Mucosa of rectum (tissue), 2 donors: ENCODE measurements at regions not wholly inside any gene's neighbourhood (a gene's known extent, or its start where the extent isn't known, plus 50 kb on each side); places are given as distances from the start of the nearest gene placed in this dataset.
"Not testable (repeated sequence)": the region's sequence is repeated elsewhere in the genome, so short reads cannot be mapped to it uniquely, and the experiment has no call there.

ENCODE experiments used
- H3K27ac ChIP-seq, 2 donors: one replicate each; pipeline ENCODE4 v1.7.0; 2013; ENCODE audit warnings: inconsistent platforms in 2 of 2, low read depth in 2 of 2, low read length in 2 of 2
- H3K27me3 ChIP-seq, 2 donors: one replicate each; pipeline ENCODE4 v1.7.0; 2013; ENCODE audit warnings: low read length in 2 of 2; ENCODE audit not compliant: control insufficient read depth in 2 of 2, insufficient read depth in 2 of 2
- H3K36me3 ChIP-seq, 2 donors: one replicate each; pipeline ENCODE4 v1.7.0; 2013; ENCODE audit warnings: low read length in 2 of 2; ENCODE audit not compliant: control insufficient read depth in 2 of 2, insufficient read depth in 2 of 2
- H3K4me1 ChIP-seq, 2 donors: one replicate each; pipeline ENCODE4 v1.7.0; 2013; ENCODE audit warnings: low read length in 2 of 2, mild to moderate bottlenecking in 1 of 2; ENCODE audit not compliant: control insufficient read depth in 2 of 2, insufficient read depth in 2 of 2
- H3K4me3 ChIP-seq, 2 donors: one replicate each; pipeline ENCODE4 v1.7.0; 2013; ENCODE audit warnings: low read length in 2 of 2
- H3K9ac ChIP-seq, 2 donors: one replicate each; pipeline ENCODE4 v1.7.0; 2013; ENCODE audit warnings: low read length in 2 of 2, low read depth in 1 of 2, mild to moderate bottlenecking in 1 of 2
- H3K9me3 ChIP-seq, 2 donors: one replicate each; pipeline ENCODE4 v1.7.0; 2013; ENCODE audit warnings: low read length in 2 of 2; ENCODE audit not compliant: control insufficient read depth in 2 of 2
- donor health status: healthy.
- donor health status: Normal muscosa, but diverticular disease.

DNA sequence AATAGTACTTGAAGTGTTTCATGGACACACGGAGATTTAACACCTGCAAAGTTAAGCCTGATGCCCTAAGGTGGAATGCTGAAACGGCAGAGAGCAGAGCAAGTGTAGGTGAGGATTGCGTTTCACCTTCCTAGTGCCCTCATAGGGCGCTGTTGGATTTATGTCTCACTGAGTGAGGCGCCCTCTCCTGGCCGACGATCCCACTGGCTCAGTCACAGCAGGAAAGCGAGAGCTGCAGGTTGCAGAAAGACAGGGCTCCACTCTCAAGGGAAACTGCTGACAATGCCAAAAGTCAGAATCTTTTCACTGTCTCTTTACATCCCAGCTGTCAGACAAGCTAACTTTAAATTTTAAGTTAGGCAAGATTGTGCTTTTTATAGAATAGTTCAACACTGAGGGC lies 127.6 kb downstream of the POTEC start:
- H3K9ac ChIP-seq, H3K36me3 ChIP-seq, H3K4me1 ChIP-seq, H3K9me3 ChIP-seq, H3K27ac ChIP-seq, H3K27me3 ChIP-seq: not testable (repeated sequence)
- peak overlapping the region in 1 of 2 donors; percentile 37 for H3K4me3 ChIP-seq

DNA sequence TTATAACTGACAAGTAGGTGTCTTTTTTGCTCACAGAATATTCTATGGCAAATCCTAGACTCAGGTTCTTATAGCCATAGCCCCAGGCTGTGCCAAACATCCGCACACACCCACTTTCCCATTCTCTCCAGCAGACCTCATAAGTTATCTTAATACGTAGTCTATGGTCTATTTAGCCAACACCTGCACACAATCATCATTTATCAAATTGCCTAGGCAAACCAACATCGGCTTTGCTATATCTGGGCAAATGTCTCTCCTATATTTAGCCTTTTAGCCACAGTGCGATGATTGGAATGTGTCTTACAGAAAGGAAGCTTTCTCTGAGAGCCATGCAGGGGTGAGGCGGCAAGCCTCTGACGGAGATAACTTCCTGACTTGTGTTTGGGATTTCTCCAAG lies 128.0 kb downstream of the POTEC start:
- H3K27me3 ChIP-seq, H3K4me1 ChIP-seq, H3K27ac ChIP-seq, H3K9ac ChIP-seq, H3K9me3 ChIP-seq, H3K36me3 ChIP-seq: not testable (repeated sequence)
- peak overlapping the region in 1 of 2 donors; percentile 37 for H3K4me3 ChIP-seq

DNA sequence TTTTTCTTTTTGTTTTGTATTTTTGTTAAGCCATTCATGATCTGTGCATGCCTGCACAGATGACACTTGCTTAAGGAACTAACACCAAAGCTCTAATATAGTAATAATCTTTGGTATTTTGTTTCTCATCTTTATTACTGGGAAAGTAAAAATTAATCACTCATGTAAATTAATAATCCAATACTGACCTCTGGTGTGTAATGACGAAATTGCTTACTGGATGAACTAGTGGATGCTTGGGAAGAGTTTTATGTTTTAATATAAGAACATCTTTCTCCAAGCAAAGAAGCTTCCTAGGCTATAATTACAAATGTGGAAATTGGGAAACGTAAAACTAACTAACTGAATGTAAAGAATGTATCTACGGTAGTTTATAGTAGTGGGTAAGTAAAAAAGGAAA lies 147.9 kb downstream of the POTEC start:
- not testable (repeated sequence) for H3K4me3 ChIP-seq, H3K27me3 ChIP-seq, H3K36me3 ChIP-seq, H3K4me1 ChIP-seq, H3K9me3 ChIP-seq, H3K27ac ChIP-seq, H3K9ac ChIP-seq

DNA sequence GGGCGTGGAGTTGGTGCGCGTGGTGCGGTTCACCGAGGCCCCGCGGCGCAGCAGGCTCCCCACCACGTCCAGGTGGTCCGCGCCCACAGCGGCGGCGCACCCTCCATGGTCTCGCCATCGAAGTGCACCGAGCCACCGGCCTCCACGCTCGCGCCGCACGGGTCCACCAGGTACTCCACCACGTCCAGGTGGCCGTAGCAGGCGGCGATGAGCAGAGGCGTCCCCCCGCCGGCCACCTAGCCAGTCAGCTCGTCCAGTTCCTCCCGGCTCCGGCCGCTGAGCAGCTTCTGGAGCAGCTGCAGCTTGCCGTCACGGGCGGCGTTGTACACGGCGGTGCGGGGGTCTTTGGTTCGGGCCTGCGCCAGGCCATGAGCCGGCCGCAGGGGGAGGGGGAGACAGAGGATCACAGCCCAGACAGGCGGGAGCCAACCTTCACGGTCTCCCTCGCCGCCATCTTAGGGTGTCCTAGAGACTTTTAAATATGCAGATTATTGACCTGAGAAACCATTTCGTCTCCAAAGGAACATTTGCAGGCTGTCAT lies 149.8 kb downstream of the POTEC start:
- H3K9me3 ChIP-seq, H3K9ac ChIP-seq, H3K27ac ChIP-seq, H3K27me3 ChIP-seq, H3K4me3 ChIP-seq, H3K4me1 ChIP-seq, H3K36me3 ChIP-seq: not testable (repeated sequence)

DNA sequence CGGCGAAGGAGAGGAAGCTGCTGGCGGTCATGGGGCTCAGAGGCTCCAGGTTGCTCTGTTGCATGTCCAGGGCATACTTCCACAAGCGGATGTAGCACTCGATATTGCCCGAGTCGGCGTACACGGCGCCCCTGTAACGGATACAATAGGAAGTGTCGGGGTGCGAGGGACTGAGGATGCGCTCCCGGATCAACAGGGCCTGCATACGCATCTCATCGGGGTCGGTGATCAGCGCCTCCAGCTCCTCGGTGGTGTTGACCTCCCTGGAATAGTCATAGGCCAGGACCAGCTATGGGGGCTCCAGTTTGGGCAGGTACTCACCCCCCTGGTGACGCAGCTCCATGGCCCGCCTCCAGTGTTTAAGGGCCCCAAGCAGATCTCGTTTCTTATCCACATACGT lies 150.8 kb downstream of the POTEC start:
- H3K9me3 ChIP-seq = not testable (repeated sequence)

DNA sequence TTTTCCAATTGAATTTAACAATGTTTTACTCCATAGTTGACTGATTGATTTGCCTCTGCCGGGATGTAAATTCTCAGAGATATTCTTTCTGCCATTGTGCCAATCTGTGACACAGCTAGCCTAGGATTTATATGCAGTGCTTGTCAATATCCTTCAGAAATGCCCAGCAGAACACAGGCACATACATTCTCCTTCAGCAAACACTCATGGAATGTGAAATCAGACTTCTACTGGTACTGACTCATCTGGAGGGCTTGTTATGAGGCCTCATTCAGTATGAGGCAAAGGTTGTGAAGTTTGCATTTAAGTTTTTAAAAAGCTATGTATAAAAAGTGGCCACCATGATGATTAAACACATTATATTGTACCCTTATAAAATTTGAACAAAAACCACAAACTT lies 158.4 kb downstream of the POTEC start:
- H3K27ac ChIP-seq, H3K4me1 ChIP-seq, H3K4me3 ChIP-seq, H3K9ac ChIP-seq, H3K36me3 ChIP-seq, H3K9me3 ChIP-seq, H3K27me3 ChIP-seq: not testable (repeated sequence)

More for the DNA sequence above, 150.8 kb downstream of the POTEC start:
- not testable (repeated sequence) for H3K4me3 ChIP-seq, H3K4me1 ChIP-seq, H3K36me3 ChIP-seq, H3K9ac ChIP-seq, H3K27me3 ChIP-seq, H3K27ac ChIP-seq

DNA sequence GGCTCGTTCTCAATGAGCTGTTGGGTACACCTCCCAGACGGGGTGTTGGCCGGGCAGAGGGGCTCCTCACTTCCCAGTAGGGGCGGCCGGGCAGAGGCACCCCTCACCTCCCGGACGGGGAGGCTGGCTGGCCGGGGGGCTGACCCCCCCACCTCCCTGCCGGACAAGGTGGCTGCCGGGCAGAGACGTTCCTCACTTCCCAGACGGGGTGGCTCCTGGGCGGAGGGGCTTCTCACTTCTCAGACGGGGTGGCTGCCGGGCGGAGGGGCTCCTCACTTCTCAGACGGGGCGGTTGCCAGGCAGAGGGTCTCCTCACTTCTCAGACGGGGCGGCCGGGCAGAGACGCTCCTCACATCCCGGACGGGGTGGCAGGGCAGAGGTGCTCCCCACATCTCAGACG lies 160.7 kb downstream of the POTEC start:
- not testable (repeated sequence) for H3K27me3 ChIP-seq, H3K9ac ChIP-seq, H3K36me3 ChIP-seq, H3K4me1 ChIP-seq, H3K4me3 ChIP-seq, H3K27ac ChIP-seq, H3K9me3 ChIP-seq

DNA sequence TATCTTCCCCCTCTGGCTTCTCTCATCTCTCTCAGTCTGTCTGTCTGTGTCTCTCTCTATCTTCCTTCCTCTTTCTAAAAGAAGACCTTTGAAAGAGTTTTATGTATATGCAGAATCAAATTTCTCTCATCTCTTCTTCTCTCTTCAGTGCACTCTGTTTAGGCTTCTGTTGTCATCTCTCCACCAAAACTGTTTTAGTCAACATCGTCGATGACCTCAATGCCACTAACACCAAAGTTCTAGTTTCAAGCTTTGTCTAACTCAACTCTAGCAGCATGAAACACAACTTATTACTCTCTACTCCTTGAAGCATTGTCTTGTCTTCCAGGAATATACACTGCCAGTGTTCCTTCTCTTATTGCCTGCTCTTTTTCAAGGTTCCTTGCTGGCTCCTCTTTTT lies 163.9 kb downstream of the POTEC start:
- H3K4me1 ChIP-seq, H3K9ac ChIP-seq, H3K27me3 ChIP-seq, H3K9me3 ChIP-seq, H3K4me3 ChIP-seq, H3K27ac ChIP-seq, H3K36me3 ChIP-seq: not testable (repeated sequence)

DNA sequence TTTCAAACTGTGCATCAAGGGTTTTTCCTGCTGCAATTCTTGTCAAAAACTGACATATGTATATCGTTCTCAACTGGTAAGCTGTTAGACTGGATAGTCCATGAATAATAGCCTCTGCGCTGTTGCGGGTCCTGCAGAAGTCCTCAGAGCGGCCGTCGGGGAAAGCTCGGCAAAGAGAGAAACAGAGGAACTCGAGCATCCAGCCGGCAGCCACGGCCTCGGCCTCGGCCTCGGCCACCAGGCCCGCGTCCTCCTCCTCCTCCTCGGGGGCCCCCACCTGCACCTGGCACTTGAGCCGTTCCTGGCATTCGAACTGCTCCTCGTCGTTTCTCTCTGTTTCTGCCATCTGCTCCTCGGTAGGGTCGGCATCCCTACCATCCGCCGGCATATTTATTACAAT lies 165.0 kb downstream of the POTEC start:
- not testable (repeated sequence) for H3K27me3 ChIP-seq, H3K27ac ChIP-seq, H3K36me3 ChIP-seq, H3K4me3 ChIP-seq, H3K9ac ChIP-seq, H3K4me1 ChIP-seq, H3K9me3 ChIP-seq

DNA sequence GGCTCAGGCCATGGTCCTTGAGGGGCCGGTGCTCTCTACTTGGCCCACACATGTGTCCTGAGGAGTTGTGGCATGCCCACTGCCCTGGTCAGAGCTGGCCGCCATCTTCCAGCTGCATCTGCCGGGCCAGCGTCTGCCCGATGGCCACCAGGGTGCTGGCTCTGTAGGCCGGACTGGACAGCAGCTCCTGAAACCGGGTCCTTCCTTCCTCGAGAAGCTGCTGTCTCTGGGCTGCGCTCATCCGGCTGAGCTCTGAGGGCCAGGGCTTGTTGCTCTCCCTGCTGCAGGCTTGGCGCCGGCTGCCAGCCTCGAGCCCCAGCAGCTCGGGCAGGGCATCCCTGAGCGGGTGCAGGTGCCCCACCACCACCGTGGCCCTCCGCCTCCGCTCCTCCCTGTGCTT lies 182.1 kb downstream of the POTEC start:
- H3K27me3 ChIP-seq, H3K9me3 ChIP-seq, H3K4me3 ChIP-seq, H3K27ac ChIP-seq, H3K4me1 ChIP-seq, H3K9ac ChIP-seq, H3K36me3 ChIP-seq: not testable (repeated sequence)

DNA sequence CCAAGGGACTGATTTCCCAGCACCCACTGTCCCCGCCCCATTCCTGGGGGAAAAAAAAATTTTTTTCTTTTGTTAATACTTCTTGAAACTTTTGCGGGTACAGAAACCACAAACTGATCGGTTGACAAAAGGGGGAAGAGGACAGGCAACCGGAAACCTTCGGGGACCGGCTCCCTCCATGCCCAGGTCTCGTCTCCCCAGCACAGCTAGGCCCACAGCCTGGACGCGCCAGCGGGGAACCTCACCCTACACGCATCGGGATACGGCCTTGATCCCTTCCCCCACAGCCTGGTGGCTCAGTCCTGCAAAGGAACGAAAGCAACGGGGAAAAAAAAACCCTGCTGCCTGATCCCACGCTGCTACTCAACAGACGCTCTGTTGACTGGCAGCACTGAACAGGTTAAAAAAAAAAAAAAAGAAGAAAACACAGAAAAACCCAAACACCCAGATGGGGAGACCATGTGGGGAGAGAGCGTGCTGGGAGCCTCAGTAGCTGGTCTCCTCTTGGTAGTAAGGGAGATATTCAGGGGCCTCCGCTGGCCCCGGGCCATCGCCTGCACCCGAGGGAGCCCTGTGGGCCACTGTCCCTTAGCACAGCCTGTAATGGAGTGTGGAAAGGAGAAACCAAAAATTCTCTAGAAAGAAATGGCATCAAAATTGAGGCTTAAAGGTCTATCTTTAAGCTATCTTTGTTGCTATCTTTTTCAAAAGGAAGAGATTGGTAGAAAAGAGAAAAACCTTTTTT lies 185.7 kb downstream of the POTEC start:
- not testable (repeated sequence) for H3K27ac ChIP-seq, H3K9ac ChIP-seq, H3K27me3 ChIP-seq, H3K4me3 ChIP-seq, H3K4me1 ChIP-seq, H3K9me3 ChIP-seq, H3K36me3 ChIP-seq
